Fibroblast of lung (primary cell): ENCODE measurements at regions not wholly inside any gene's neighbourhood (a gene's known extent, or its start where the extent isn't known, plus 50 kb on each side); places are given as distances from the start of the nearest gene placed in this dataset.

Experiments used
- CTCF ChIP-seq, 2 donors: IDR thresholded peaks in 1 of 2; conservative IDR thresholded peaks in 1 of 2; 1 replicate in 1 of 2; 2 replicates in 1 of 2; pipeline ENCODE4 v1.5.1; 2011 to 2012; ENCODE audit warnings: low read length in 2 of 2, control low read depth in 1 of 2, inconsistent platforms in 1 of 2, low read depth in 1 of 2, mild to moderate bottlenecking in 1 of 2
- EZH2 ChIP-seq: IDR thresholded peaks from 2 replicates; pipeline ENCODE4 v1.5.1; 2012; ENCODE audit warnings: low read length, control low read depth, mild to moderate bottlenecking; ENCODE audit errors: missing control alignments

GRCh38 chr4:11609751-11610150 is 181.1 kb upstream of the HS3ST1 start:
- TF ChIP-seq CTCF (conservative IDR thresholded peaks at IDR 0.05 in 1 of 2, IDR thresholded peaks at IDR 0.05 in 1 of 2; ENCODE audit: low read depth in 1 of 2, low read length in 2 of 2) (no peak), EZH2 (no peak)
